ENCODE measurements at regions not wholly inside any gene's neighbourhood (a gene's known extent, or its start where the extent isn't known, plus 50 kb on each side); places are given as distances from the start of the nearest gene placed in this dataset.

DNA sequence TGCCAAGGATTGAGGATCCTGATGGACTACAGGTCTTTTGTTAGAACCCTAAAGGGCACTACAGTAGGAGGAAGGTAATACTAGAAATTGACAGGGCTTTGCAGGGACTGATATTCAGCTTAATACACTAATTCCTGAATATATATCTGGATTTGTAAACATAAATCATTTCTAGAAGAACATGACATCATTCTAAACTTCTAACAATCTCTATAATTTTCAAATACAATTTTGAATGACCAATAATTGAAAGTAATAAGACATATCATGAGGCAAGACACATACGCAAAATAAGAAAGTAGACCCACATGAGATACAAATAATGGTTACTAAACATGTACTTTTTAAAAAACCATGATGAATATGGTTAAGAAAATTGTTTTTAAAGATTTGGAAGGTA is 52.4 kb upstream of the LRRC8B start:
- DNase-seq (no peak), ATAC-seq (no peak)
- WGBS, 3 donors = 68 to 100% (median 95%) methylated on average over 1 of the region's 1 CpG
- intact Hi-C loops (cut with DNase I) = no loop called here
- Histone ChIP-seq H3K27ac (no peak overlapping the region), H3K4me1 (no peaks in the 10 kb centered on the region), H3K27me3 (ENCODE audit: insufficient read depth in 3 of 3, low read length in 2 of 3) (no peaks in the 10 kb centered on the region), H3K9me3 (no peaks in the 10 kb centered on the region), H3K4me3 (no peak overlapping the region), H3K36me3 (ENCODE audit: insufficient read depth in 1 of 2, low read depth in 1 of 2) (no peaks in the 10 kb centered on the region)
- TF ChIP-seq, protein P1, sequence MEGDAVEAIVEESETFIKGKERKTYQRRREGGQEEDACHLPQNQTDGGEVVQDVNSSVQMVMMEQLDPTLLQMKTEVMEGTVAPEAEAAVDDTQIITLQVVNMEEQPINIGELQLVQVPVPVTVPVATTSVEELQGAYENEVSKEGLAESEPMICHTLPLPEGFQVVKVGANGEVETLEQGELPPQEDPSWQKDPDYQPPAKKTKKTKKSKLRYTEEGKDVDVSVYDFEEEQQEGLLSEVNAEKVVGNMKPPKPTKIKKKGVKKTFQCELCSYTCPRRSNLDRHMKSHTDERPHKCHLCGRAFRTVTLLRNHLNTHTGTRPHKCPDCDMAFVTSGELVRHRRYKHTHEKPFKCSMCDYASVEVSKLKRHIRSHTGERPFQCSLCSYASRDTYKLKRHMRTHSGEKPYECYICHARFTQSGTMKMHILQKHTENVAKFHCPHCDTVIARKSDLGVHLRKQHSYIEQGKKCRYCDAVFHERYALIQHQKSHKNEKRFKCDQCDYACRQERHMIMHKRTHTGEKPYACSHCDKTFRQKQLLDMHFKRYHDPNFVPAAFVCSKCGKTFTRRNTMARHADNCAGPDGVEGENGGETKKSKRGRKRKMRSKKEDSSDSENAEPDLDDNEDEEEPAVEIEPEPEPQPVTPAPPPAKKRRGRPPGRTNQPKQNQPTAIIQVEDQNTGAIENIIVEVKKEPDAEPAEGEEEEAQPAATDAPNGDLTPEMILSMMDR (IDR thresholded peaks at IDR 0.05) = no peak

DNA sequence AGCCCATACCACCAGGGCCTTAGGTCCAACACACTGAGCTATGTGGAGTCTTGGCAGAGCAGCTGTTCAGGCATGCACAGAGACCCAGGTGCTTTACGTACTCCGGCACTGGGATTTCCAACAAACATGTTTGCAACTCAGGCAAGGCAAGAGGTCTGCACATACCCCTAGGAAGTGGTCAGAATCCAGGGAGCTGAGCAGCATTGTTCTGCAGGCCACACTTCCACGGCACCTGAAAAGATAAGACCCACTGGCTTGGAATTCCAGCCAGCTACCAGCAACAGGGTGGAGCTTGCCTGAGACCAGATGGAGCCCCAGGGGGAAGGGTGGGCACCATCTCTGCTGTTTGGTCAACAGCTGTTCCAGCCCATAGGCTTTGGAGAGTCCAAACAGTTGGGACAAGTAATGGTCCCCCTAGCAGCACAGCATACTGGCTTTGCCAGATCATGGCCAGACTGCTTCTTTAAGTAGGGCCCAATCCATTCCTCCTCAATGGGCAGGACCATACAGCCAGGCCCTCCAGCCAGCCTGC is 51.7 kb upstream of the LRRC8B start:
- intact Hi-C loops (cut with DNase I) = no loop called here
- Histone ChIP-seq H3K36me3 (ENCODE audit: insufficient read depth in 1 of 2, low read depth in 1 of 2) (no peaks in the 10 kb centered on the region), H3K9me3 (no peaks in the 10 kb centered on the region), H3K4me3 (no peak overlapping the region), H3K27ac (no peak overlapping the region), H3K4me1 (no peaks in the 10 kb centered on the region), H3K27me3 (ENCODE audit: insufficient read depth in 3 of 3, low read length in 2 of 3) (no peaks in the 10 kb centered on the region)
- WGBS, 3 donors = 89 to 92% (median 91%) methylated on average over 3 of the region's 3 CpGs
- DNase-seq (no peak), ATAC-seq (no peak)
- TF ChIP-seq, protein P1 (IDR thresholded peaks at IDR 0.05) = no peak

Data from psoas muscle (tissue), 7 donors.